Tibial artery (tissue), 4 donors: ENCODE measurements at regions not wholly inside any gene's neighbourhood (a gene's known extent, or its start where the extent isn't known, plus 50 kb on each side); places are given as distances from the start of the nearest gene placed in this dataset.

Source experiments
- DNase-seq, 2 donors: peaks; one replicate each; pipeline ENCODE4 v3.0.0-alpha.2; 2019
- H3K27ac ChIP-seq, 2 donors: fragments of 200-600 bp; sonication (generic) in 1 of 2; 1 replicate in 1 of 2; 2 replicates in 1 of 2; pipeline ENCODE4 v1.5.1; 2018 to 2019; ENCODE audit warnings: mild to moderate bottlenecking in 1 of 2
- H3K27me3 ChIP-seq, 2 donors: fragments of 200-600 bp; sonication (generic) in 1 of 2; one replicate each; pipeline versions ENCODE4 v1.5.1 to v1.6.0; 2016 to 2019
- H3K36me3 ChIP-seq, 3 donors: fragments of 200-600 bp; sonication (generic) in 2 of 3; one replicate each; pipeline ENCODE4 v1.5.1; 2016 to 2019; ENCODE audit warnings: mild to moderate bottlenecking in 2 of 3
- H3K4me1 ChIP-seq, 4 donors: fragments of 200-600 bp; sonication (generic) in 2 of 4; 1 replicate in 3 of 4; 2 replicates in 1 of 4; pipeline ENCODE4 v1.5.1; 2016 to 2019
- H3K4me3 ChIP-seq, 2 donors: fragments of 200-600 bp; sonication (generic) in 1 of 2; 1 replicate in 1 of 2; 2 replicates in 1 of 2; pipeline ENCODE4 v1.5.1; 2018 to 2019; ENCODE audit warnings: mild to moderate bottlenecking in 2 of 2
- H3K9me3 ChIP-seq, 3 donors: fragments of 200-600 bp; sonication (generic) in 1 of 3; one replicate each; pipeline ENCODE4 v1.5.1; 2016 to 2019
- CTCF ChIP-seq, 2 experiments: fragments of 200-600 bp in 1 of 2; fragments of 450-650 bp in 1 of 2; IDR thresholded peaks; one replicate each; pipeline ENCODE4 v1.5.1; 2017 to 2019; ENCODE audit warnings: antibody characterized with exemption in 2 of 2, mild to moderate bottlenecking in 1 of 2, moderate library complexity in 1 of 2
- intact Hi-C: fragments of 100-400 bp; cut with DNase I; formaldehyde crosslinking; loops from one replicate; pipeline ENCODE4 v1.15.0; 2023; ENCODE audit warnings: low total_unique reads

- intact Hi-C loops = no loop called here
- Histone ChIP-seq H3K27ac (no peak overlapping the region), H3K9me3 (no peaks in the 10 kb centered on the region), H3K36me3 (no peaks in the 10 kb centered on the region), H3K4me3 (no peak overlapping the region), H3K27me3 (no peaks in the 10 kb centered on the region), H3K4me1 (no peaks in the 10 kb centered on the region)
- no peak for TF ChIP-seq CTCF (IDR thresholded peaks at IDR 0.05)
- DNase-seq = no peak
Observed at GRCh38 chr16:59146140-59146539, 412.0 kb upstream of the GOT2 start.

- H3K27ac ChIP-seq = no peak overlapping the region
- intact Hi-C loops = no loop called here
- no peak for DNase-seq
- no peaks in the 10 kb centered on the region for H3K27me3 ChIP-seq
- no peaks in the 10 kb centered on the region for H3K4me1 ChIP-seq
- no peak overlapping the region for H3K4me3 ChIP-seq
- TF ChIP-seq CTCF (IDR thresholded peaks at IDR 0.05) = no peak
- no peaks in the 10 kb centered on the region for H3K36me3 ChIP-seq
- no peaks in the 10 kb centered on the region for H3K9me3 ChIP-seq
Observed at GRCh38 chr16:59144841-59145240, 410.7 kb upstream of the GOT2 start.

DNA sequence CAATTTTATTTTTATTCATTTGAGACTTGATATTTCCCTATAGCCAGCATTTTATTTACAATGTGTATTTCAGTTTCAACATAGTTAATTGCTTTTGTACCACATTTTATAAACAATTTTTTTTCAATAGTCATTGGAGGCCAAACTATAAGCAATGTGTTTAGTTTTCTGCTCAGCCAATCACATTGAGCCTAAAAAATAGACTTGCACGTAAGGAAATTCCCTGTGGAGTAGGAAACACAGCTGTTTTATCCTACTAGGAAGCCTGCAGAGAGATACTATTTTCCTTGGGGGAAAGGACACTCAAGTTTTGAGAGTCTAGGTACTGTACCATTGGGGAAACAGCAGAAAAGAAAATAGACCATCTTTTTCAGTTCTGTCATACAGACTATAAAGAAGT is 410.2 kb upstream of the GOT2 start:
- Histone ChIP-seq H3K4me1 (no peaks in the 10 kb centered on the region), H3K27me3 (no peaks in the 10 kb centered on the region), H3K4me3 (no peak overlapping the region), H3K9me3 (no peaks in the 10 kb centered on the region), H3K27ac (no peak overlapping the region), H3K36me3 (no peaks in the 10 kb centered on the region)
- no peak for DNase-seq
- intact Hi-C loops = no loop called here
- no peak for TF ChIP-seq CTCF (IDR thresholded peaks at IDR 0.05)

GRCh38 chr16:59126486-59126885 is 392.4 kb upstream of the GOT2 start:
- Histone ChIP-seq H3K4me1 (no peaks in the 10 kb centered on the region), H3K27ac (no peak overlapping the region), H3K9me3 (no peaks in the 10 kb centered on the region), H3K4me3 (no peak overlapping the region), H3K36me3 (no peaks in the 10 kb centered on the region), H3K27me3 (no peaks in the 10 kb centered on the region)
- DNase-seq = no peak
- intact Hi-C loops = no loop called here
- TF ChIP-seq CTCF (IDR thresholded peaks at IDR 0.05) = no peak

GRCh38 chr16:59124056-59124455 is 389.9 kb upstream of the GOT2 start:
- no peak for DNase-seq
- Histone ChIP-seq H3K9me3 (no peaks in the 10 kb centered on the region), H3K4me1 (no peaks in the 10 kb centered on the region), H3K27ac (no peak overlapping the region), H3K27me3 (no peaks in the 10 kb centered on the region), H3K4me3 (no peak overlapping the region), H3K36me3 (no peaks in the 10 kb centered on the region)
- intact Hi-C loops = no loop called here
- no peak for TF ChIP-seq CTCF (IDR thresholded peaks at IDR 0.05)

DNA sequence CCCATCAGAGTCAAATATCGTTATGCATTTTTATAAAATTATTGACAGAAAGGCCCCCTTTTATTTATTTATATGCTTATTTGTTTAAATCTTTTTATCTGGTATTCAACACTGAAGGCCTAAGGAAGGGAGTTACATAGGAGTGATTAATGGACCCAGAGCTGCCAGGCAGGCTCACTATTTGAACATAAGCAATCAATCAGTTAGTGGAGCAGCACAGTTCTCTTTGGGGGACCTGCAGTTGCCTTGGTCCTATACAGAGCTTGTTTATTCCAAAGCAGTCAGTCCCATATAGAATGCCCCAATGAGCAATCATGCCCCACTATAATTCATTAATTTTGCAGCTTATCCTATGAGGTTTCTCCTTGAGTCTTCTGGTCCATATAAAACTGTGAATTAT is 389.4 kb upstream of the GOT2 start:
- TF ChIP-seq CTCF (IDR thresholded peaks at IDR 0.05) = no peak
- H3K9me3 ChIP-seq = no peaks in the 10 kb centered on the region
- H3K4me1 ChIP-seq = no peaks in the 10 kb centered on the region
- no peaks in the 10 kb centered on the region for H3K36me3 ChIP-seq
- no peaks in the 10 kb centered on the region for H3K27me3 ChIP-seq
- no peak overlapping the region for H3K27ac ChIP-seq
- no peak for DNase-seq
- H3K4me3 ChIP-seq = no peak overlapping the region
- intact Hi-C loops = no loop called here
